Mucosa of descending colon (tissue), 3 donors: ENCODE measurements at regions not wholly inside any gene's neighbourhood (a gene's known extent, or its start where the extent isn't known, plus 50 kb on each side); places are given as distances from the start of the nearest gene placed in this dataset.
"Not testable (repeated sequence)": the region's sequence is repeated elsewhere in the genome, so short reads cannot be mapped to it uniquely, and the experiment has no call there.

Experiments used
- ATAC-seq: fragments of 200-7000 bp; cut with Tn5 transposase; one replicate; pipeline ENCODE4 v1.9.1; 2020; ENCODE audit warnings: mild to moderate bottlenecking, moderate library complexity
- DNase-seq, 3 donors: peaks; one replicate each; pipeline ENCODE4 v3.0.0-alpha.2; 2020
- H3K36me3 ChIP-seq: fragments of 200-600 bp; one replicate; pipeline ENCODE4 v1.8.0; 2021; ENCODE audit warnings: low read depth, mild to moderate bottlenecking
- H3K4me1 ChIP-seq: fragments of 200-600 bp; one replicate; pipeline ENCODE4 v1.8.0; 2021; ENCODE audit warnings: low read depth, mild to moderate bottlenecking
- H3K4me3 ChIP-seq: fragments of 200-600 bp; one replicate; pipeline ENCODE4 v1.8.0; 2021; ENCODE audit warnings: mild to moderate bottlenecking
- H3K9me3 ChIP-seq: fragments of 200-600 bp; one replicate; pipeline ENCODE4 v1.8.0; 2021; ENCODE audit warnings: mild to moderate bottlenecking
- CTCF ChIP-seq: fragments of 200-600 bp; IDR thresholded peaks from one replicate; pipeline ENCODE4 v1.8.0; 2022; ENCODE audit warnings: antibody characterized with exemption, mild to moderate bottlenecking
- intact Hi-C, 2 donors: fragments of 100-400 bp; cut with DNase I in 1 of 2; cut with micrococcal nuclease in 1 of 2; formaldehyde crosslinking; loops; one replicate each; pipeline versions ENCODE4 v1.11.0 to v1.11.1; 2022; cut with DNase I, micrococcal nuclease
- donor health status: DM: no; HTN: no; CAD: no; lungs with moderate emphysema.
- donor health status: DM: no; HTN: no; CAD: no.
- donor health status: DM: no; HTN: yes; CAD: no.

- Histone ChIP-seq H3K9me3 (no peaks in the 10 kb centered on the region), H3K4me3 (no peak overlapping the region), H3K36me3 (no peaks in the 10 kb centered on the region), H3K4me1 (no peaks in the 10 kb centered on the region)
- intact Hi-C loops: no loop called here
- TF ChIP-seq CTCF: no peak
- ATAC-seq: no peak
- DNase-seq: no peak
Observed at GRCh38 chr6:112938650-112939049, 591.5 kb downstream of the RFPL4B start.

GRCh38 chr6:112939563-112939962, 592.4 kb downstream of the RFPL4B start:
- no peaks in the 10 kb centered on the region for H3K4me1 ChIP-seq
- intact Hi-C loops: no loop called here
- H3K4me3 ChIP-seq: no peak overlapping the region
- no peaks in the 10 kb centered on the region for H3K9me3 ChIP-seq
- no peak for TF ChIP-seq CTCF
- ATAC-seq: no peak
- DNase-seq: no peak
- H3K36me3 ChIP-seq: no peaks in the 10 kb centered on the region

GRCh38 chr6:112941613-112942012, 594.5 kb downstream of the RFPL4B start:
- no peaks in the 10 kb centered on the region for H3K9me3 ChIP-seq
- intact Hi-C loops: no loop called here
- no peak for DNase-seq
- no peak for ATAC-seq
- no peaks in the 10 kb centered on the region for H3K36me3 ChIP-seq
- no peak overlapping the region for H3K4me3 ChIP-seq
- H3K4me1 ChIP-seq: no peaks in the 10 kb centered on the region
- no peak for TF ChIP-seq CTCF

GRCh38 chr6:112946051-112946450, 598.9 kb downstream of the RFPL4B start:
- ATAC-seq (no peak), DNase-seq (peak in 1 of 3 donors; percentile 3)
- Histone ChIP-seq H3K9me3 (no peaks in the 10 kb centered on the region), H3K36me3 (no peaks in the 10 kb centered on the region), H3K4me1 (no peaks in the 10 kb centered on the region), H3K4me3 (no peak overlapping the region)
- intact Hi-C loops: no loop called here
- no peak for TF ChIP-seq CTCF

- no peak for TF ChIP-seq CTCF
- no peaks in the 10 kb centered on the region for H3K4me1 ChIP-seq
- intact Hi-C loops: no loop called here
- no peak overlapping the region for H3K4me3 ChIP-seq
- H3K9me3 ChIP-seq: no peaks in the 10 kb centered on the region
- DNase-seq: no peak
- ATAC-seq: no peak
- no peaks in the 10 kb centered on the region for H3K36me3 ChIP-seq
Observed at GRCh38 chr6:112947507-112947906, 600.4 kb downstream of the RFPL4B start.

- no peak for ATAC-seq
Observed at GRCh38 chr6:112951829-112952228, 604.7 kb downstream of the RFPL4B start.

GRCh38 chr6:112955743-112956142, 608.6 kb downstream of the RFPL4B start:
- H3K4me1 ChIP-seq, H3K4me3 ChIP-seq, intact Hi-C loops, H3K9me3 ChIP-seq, ATAC-seq, DNase-seq, H3K36me3 ChIP-seq: not testable (repeated sequence)

More at GRCh38 chr6:112951829-112952228, 604.7 kb downstream of the RFPL4B start:
- Histone ChIP-seq H3K36me3 (no peaks in the 10 kb centered on the region), H3K4me1 (no peaks in the 10 kb centered on the region), H3K9me3 (no peaks in the 10 kb centered on the region), H3K4me3 (no peak overlapping the region)
- TF ChIP-seq CTCF: no peak
- DNase-seq: no peak
- intact Hi-C loops: no loop called here
